ENCODE measurements at regions not wholly inside any gene's neighbourhood (a gene's known extent, or its start where the extent isn't known, plus 50 kb on each side); places are given as distances from the start of the nearest gene placed in this dataset.

- no peak for TF ChIP-seq CTCF (IDR thresholded peaks at IDR 0.05)
Measured at GRCh38 chr11:34747251-34747650, 126.4 kb downstream of the EHF start.

- TF ChIP-seq CTCF (IDR thresholded peaks at IDR 0.05) = no peak
Measured at GRCh38 chr11:34745195-34745594, 124.3 kb downstream of the EHF start.

- no peak for TF ChIP-seq CTCF (IDR thresholded peaks at IDR 0.05)
Measured at GRCh38 chr11:34744511-34744910, 123.6 kb downstream of the EHF start.

GRCh38 chr11:34738237-34738636 is 117.3 kb downstream of the EHF start:
- no peak for TF ChIP-seq CTCF (IDR thresholded peaks at IDR 0.05)

GRCh38 chr11:34732831-34733230 is 111.9 kb downstream of the EHF start:
- TF ChIP-seq CTCF (IDR thresholded peaks at IDR 0.05) = no peak

- no peak for TF ChIP-seq CTCF (IDR thresholded peaks at IDR 0.05)
Measured at GRCh38 chr11:34731603-34732002, 110.7 kb downstream of the EHF start.

GRCh38 chr11:34730544-34731295 is 109.8 kb downstream of the EHF start:
- TF ChIP-seq CTCF (IDR thresholded peaks at IDR 0.05) = no peak

GRCh38 chr11:34728609-34729008 is 107.7 kb downstream of the EHF start:
- TF ChIP-seq CTCF (IDR thresholded peaks at IDR 0.05) = no peak

Data from LNCAP (cell line).